ENCODE measurements at regions not wholly inside any gene's neighbourhood (a gene's known extent, or its start where the extent isn't known, plus 50 kb on each side); places are given as distances from the start of the nearest gene placed in this dataset.

DNA sequence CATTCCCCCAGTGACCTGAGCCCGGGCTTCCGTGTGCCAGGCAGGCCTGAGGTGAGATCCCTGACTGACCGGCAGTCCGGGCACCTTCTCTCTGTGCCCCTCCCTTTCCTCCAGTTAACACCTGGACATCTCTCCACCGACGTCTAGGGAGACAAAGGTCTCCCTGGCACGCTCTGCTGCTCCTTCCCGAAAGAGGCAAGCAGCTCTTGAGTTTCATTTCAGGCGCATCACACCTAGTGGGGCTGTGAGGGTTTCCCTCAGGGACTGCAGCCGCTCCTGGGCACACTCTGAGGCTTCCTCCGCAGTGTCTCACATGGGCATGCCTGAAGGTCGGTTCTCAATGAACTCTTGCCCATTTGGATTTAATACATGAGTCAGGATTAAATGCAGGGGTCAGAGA, 322.7 kb downstream of the CTTN start:
- no peak overlapping the region for H2AFZ ChIP-seq (ENCODE audit: low read length)
- no CpG with 5 or more reads among the region's 12 CpGs for WGBS (ENCODE audit: extremely low coverage, insufficient read length, low lambda C conversion rate)
- no peaks in the 10 kb centered on the region for H4K20me1 ChIP-seq (ENCODE audit: control insufficient read depth, insufficient read depth, insufficient read length)
- H3K27me3 ChIP-seq (ENCODE audit: insufficient read depth, low read length), result no peaks in the 10 kb centered on the region
- H2BK15ac ChIP-seq (ENCODE audit: low read depth, low read length), result no peak overlapping the region
- Mint-ChIP-seq H3K9me3 (no peaks in the 10 kb centered on the region), H3K36me3 (ENCODE audit: insufficient read depth in 1 of 3, low read depth in 3 of 3) (no peaks in the 10 kb centered on the region; a peak in 2 of 7 replicates), H3K27ac (peak overlapping the region in 1 of 3 experiments; percentile 50; a peak in 1 of 7 replicates), H3K4me3 (no peak overlapping the region), H3K27me3 (ENCODE audit: low read depth) (peaks cover 6% of the 10 kb centered on the region), H3K4me1 (peaks cover 6 to 8% of the 10 kb centered on the region in 2 experiments)
- TF ChIP-seq, protein P1, sequence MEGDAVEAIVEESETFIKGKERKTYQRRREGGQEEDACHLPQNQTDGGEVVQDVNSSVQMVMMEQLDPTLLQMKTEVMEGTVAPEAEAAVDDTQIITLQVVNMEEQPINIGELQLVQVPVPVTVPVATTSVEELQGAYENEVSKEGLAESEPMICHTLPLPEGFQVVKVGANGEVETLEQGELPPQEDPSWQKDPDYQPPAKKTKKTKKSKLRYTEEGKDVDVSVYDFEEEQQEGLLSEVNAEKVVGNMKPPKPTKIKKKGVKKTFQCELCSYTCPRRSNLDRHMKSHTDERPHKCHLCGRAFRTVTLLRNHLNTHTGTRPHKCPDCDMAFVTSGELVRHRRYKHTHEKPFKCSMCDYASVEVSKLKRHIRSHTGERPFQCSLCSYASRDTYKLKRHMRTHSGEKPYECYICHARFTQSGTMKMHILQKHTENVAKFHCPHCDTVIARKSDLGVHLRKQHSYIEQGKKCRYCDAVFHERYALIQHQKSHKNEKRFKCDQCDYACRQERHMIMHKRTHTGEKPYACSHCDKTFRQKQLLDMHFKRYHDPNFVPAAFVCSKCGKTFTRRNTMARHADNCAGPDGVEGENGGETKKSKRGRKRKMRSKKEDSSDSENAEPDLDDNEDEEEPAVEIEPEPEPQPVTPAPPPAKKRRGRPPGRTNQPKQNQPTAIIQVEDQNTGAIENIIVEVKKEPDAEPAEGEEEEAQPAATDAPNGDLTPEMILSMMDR (conservative IDR thresholded peaks at IDR 0.05), result no peak
- no peak overlapping the region for H2BK12ac ChIP-seq (ENCODE audit: insufficient read length, low read depth, low read length)
- no peak overlapping the region for H3K14ac ChIP-seq (ENCODE audit: insufficient read depth, low read length)
- no peak overlapping the region for H3K27ac ChIP-seq (ENCODE audit: insufficient read length, low read depth, low read length)
- H3K9ac ChIP-seq (ENCODE audit: extremely low read depth, insufficient read length, low read length), result no peak overlapping the region
- no peaks in the 10 kb centered on the region for H3K4me1 ChIP-seq (ENCODE audit: insufficient read depth, low read length)
- H4K91ac ChIP-seq (ENCODE audit: insufficient read length, low read depth, low read length), result no peak overlapping the region
- no peak overlapping the region for H3K4ac ChIP-seq (ENCODE audit: low read depth, low read length)
- H3K4me2 ChIP-seq (ENCODE audit: insufficient read depth, insufficient read length, low read length), result no peak overlapping the region
- no peak overlapping the region for H2BK5ac ChIP-seq (ENCODE audit: insufficient read length, low read length)
- H3K79me2 ChIP-seq (ENCODE audit: insufficient read depth, low read length), result no peaks in the 10 kb centered on the region
- no peak overlapping the region for H2AK5ac ChIP-seq (ENCODE audit: insufficient read length, low read length)
- no peak for DNase-seq
- H3K56ac ChIP-seq (ENCODE audit: insufficient read length, low read depth, low read length), result no peak overlapping the region
- no peaks in the 10 kb centered on the region for H3K9me3 ChIP-seq (ENCODE audit: control insufficient read depth, low read depth, low read length)
- no peak overlapping the region for H4K8ac ChIP-seq (replicated peaks; ENCODE audit: insufficient read length, low read depth, low read length)
- H2BK20ac ChIP-seq (ENCODE audit: low read depth, low read length, poor library complexity, severe bottlenecking), result no peak overlapping the region
- H3K79me1 ChIP-seq (ENCODE audit: insufficient read depth, low read depth, low read length, poor library complexity, severe bottlenecking), result no peaks in the 10 kb centered on the region
- H3K23ac ChIP-seq (ENCODE audit: insufficient read length, low read depth, low read length), result no peak overlapping the region
- H4K5ac ChIP-seq (ENCODE audit: insufficient read length, low read depth, low read length), result no peak overlapping the region
- H2BK120ac ChIP-seq (ENCODE audit: low read depth, low read length, poor library complexity, severe bottlenecking), result no peak overlapping the region
- no peaks in the 10 kb centered on the region for H3K23me2 ChIP-seq (ENCODE audit: insufficient read length, low read depth, low read length, poor library complexity, severe bottlenecking)
- no peak overlapping the region for H3K18ac ChIP-seq (ENCODE audit: insufficient read length, low read depth, low read length)
- no peak overlapping the region for H3T11ph ChIP-seq (ENCODE audit: low read length)
